HEK293T (cell line): ENCODE measurements at regions not wholly inside any gene's neighbourhood (a gene's known extent, or its start where the extent isn't known, plus 50 kb on each side); places are given as distances from the start of the nearest gene placed in this dataset.

Experiments used
- ARNT ChIP-seq: fragments of 450-650 bp; IDR thresholded peaks from 2 replicates; pipeline ENCODE4 v1.6.1; 2017; ENCODE audit warnings: mild to moderate bottlenecking
- CTBP1 ChIP-seq: fragments of 450-650 bp; IDR thresholded peaks from 2 replicates; pipeline ENCODE4 v1.6.1; 2016; ENCODE audit warnings: borderline replicate concordance
- ELF4 ChIP-seq: fragments of 450-650 bp; IDR thresholded peaks from 2 replicates; pipeline ENCODE4 v1.6.1; 2017; ENCODE audit warnings: antibody characterized with exemption
- FOXA1 ChIP-seq: fragments of 450-650 bp; IDR thresholded peaks from 2 replicates; pipeline ENCODE4 v1.6.1; 2016; ENCODE audit warnings: mild to moderate bottlenecking
- FOXK2 ChIP-seq: fragments of 450-650 bp; IDR thresholded peaks from 2 replicates; pipeline ENCODE4 v1.6.1; 2016; ENCODE audit warnings: mild to moderate bottlenecking
- FOXM1 ChIP-seq: fragments of 450-650 bp; IDR thresholded peaks from 2 replicates; pipeline ENCODE4 v1.6.1; 2017; ENCODE audit warnings: mild to moderate bottlenecking, borderline replicate concordance
- HDGF ChIP-seq: fragments of 450-650 bp; IDR thresholded peaks from 2 replicates; pipeline ENCODE4 v1.6.1; 2017; ENCODE audit warnings: antibody characterized with exemption, borderline replicate concordance
- LEF1 ChIP-seq: fragments of 450-650 bp; IDR thresholded peaks from 2 replicates; pipeline ENCODE4 v1.6.1; 2017; ENCODE audit warnings: mild to moderate bottlenecking, borderline replicate concordance
- NFRKB ChIP-seq: fragments of 450-650 bp; IDR thresholded peaks from 2 replicates; pipeline ENCODE4 v1.6.1; 2016; ENCODE audit warnings: mild to moderate bottlenecking, moderate library complexity
- SP1 ChIP-seq: fragments of 450-650 bp; IDR thresholded peaks from 2 replicates; pipeline ENCODE4 v1.6.1; 2017
- SUZ12 ChIP-seq: fragments of 450-650 bp; IDR thresholded peaks from 2 replicates; pipeline ENCODE4 v1.6.1; 2016; ENCODE audit warnings: mild to moderate bottlenecking
- TARDBP ChIP-seq: fragments of 450-650 bp; IDR thresholded peaks from 2 replicates; pipeline ENCODE4 v1.6.1; 2016
- TF ChIP-seq, protein P1 (sequence below): fragments of 450-650 bp; IDR thresholded peaks from 2 replicates; pipeline ENCODE4 v1.6.1; 2016

DNA sequence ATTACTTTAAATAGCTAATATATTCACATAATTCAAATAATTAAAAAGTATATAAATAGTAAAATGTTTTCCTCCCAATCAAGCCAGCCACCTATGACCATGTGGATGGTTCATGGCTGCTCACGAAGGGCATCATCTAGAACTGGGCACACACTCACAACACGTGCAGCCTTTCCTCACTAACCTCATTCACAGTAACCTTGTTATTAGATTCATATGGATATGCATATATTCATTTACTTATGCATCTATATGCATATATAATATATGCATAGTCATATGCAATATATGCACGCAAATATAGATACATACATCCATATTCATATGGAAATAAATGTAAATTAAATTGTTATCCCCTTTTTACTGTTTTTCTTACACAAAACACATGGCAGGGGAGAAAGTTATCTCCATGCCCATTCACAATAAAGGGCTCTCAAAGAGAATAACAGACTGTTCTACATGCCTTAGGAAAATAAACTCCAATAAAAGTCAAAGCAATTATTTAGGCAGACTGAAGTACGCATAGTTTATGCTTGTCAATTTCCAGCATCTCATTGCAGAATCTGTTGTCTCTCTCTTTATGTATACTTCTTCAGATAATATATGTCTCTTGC is 163.9 kb upstream of the ADGRL3 start:
- TF ChIP-seq TARDBP (no peak), FOXM1 (no peak), CTBP1 (no peak), FOXA1 (no peak), ARNT (no peak), HDGF (no peak), NFRKB (no peak), SP1 (no peak), FOXK2 (no peak), SUZ12 (no peak), ELF4 (no peak), LEF1 (no peak)
- TF ChIP-seq, protein P1, sequence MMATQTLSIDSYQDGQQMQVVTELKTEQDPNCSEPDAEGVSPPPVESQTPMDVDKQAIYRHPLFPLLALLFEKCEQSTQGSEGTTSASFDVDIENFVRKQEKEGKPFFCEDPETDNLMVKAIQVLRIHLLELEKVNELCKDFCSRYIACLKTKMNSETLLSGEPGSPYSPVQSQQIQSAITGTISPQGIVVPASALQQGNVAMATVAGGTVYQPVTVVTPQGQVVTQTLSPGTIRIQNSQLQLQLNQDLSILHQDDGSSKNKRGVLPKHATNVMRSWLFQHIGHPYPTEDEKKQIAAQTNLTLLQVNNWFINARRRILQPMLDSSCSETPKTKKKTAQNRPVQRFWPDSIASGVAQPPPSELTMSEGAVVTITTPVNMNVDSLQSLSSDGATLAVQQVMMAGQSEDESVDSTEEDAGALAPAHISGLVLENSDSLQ = no peak
